HEK293 (cell line): ENCODE measurements at regions not wholly inside any gene's neighbourhood (a gene's known extent, or its start where the extent isn't known, plus 50 kb on each side); places are given as distances from the start of the nearest gene placed in this dataset.

Experiments used
- AEBP2 ChIP-seq: fragments of 450-650 bp; formaldehyde crosslinking; IDR thresholded peaks from 2 replicates; pipeline ENCODE4 v1.5.1; 2016; ENCODE audit warnings: missing biosample characterization, missing genetic modification characterization, borderline replicate concordance
- IKZF3 ChIP-seq: fragments of 450-650 bp; IDR thresholded peaks from 2 replicates; pipeline ENCODE4 v1.5.0; 2018; ENCODE audit warnings: missing biosample characterization, mild to moderate bottlenecking, missing genetic modification characterization, moderate library complexity
- OSR2 ChIP-seq: fragments of 450-650 bp; formaldehyde crosslinking; IDR thresholded peaks from 2 replicates; pipeline ENCODE4 v1.5.1; 2016; ENCODE audit warnings: missing biosample characterization, missing genetic modification characterization
- SCRT1 ChIP-seq: fragments of 450-650 bp; formaldehyde crosslinking; IDR thresholded peaks from 2 replicates; pipeline ENCODE4 v1.5.1; 2016; ENCODE audit warnings: missing biosample characterization, missing genetic modification characterization, borderline replicate concordance
- YY1 ChIP-seq: fragments of 450-650 bp; formaldehyde crosslinking; IDR thresholded peaks from 2 replicates; pipeline ENCODE4 v1.5.1; 2018; ENCODE audit warnings: missing biosample characterization, missing genetic modification characterization
- ZBTB1 ChIP-seq: fragments of 450-650 bp; formaldehyde crosslinking; IDR thresholded peaks from 2 replicates; pipeline ENCODE4 v1.5.1; 2016; ENCODE audit warnings: missing biosample characterization, missing genetic modification characterization
- ZBTB7A ChIP-seq: fragments of 450-650 bp; formaldehyde crosslinking; IDR thresholded peaks from 2 replicates; pipeline ENCODE4 v1.5.1; 2016; ENCODE audit warnings: low read depth, missing biosample characterization, missing genetic modification characterization
- ZBTB8A ChIP-seq: fragments of 450-650 bp; formaldehyde crosslinking; IDR thresholded peaks from 2 replicates; pipeline ENCODE4 v1.5.1; 2016; ENCODE audit warnings: missing biosample characterization, missing genetic modification characterization
- ZNF274 ChIP-seq, 2 experiments: fragments of 200-500 bp in 1 of 2; fragments of 450-650 bp in 1 of 2; sonication (Bioruptor generic) in 1 of 2; formaldehyde crosslinking in 1 of 2; IDR thresholded peaks; 2 replicates each; pipeline versions ENCODE4 v1.5.1 to v1.6.1; 2014 to 2016; ENCODE audit warnings: borderline replicate concordance in 1 of 2, inconsistent platforms in 1 of 2, low read length in 1 of 2, missing biosample characterization in 1 of 2, missing genetic modification characterization in 1 of 2
- ZNF324 ChIP-seq: fragments of 450-650 bp; formaldehyde crosslinking; IDR thresholded peaks from 2 replicates; pipeline ENCODE4 v1.5.1; 2016; ENCODE audit warnings: missing biosample characterization, missing genetic modification characterization
- ZNF530 ChIP-seq: fragments of 450-650 bp; formaldehyde crosslinking; IDR thresholded peaks from 2 replicates; pipeline ENCODE4 v1.5.1; 2016; ENCODE audit warnings: low read depth, missing biosample characterization, missing genetic modification characterization
- ZNF768 ChIP-seq: fragments of 450-650 bp; formaldehyde crosslinking; IDR thresholded peaks from 2 replicates; pipeline ENCODE4 v1.5.1; 2018; ENCODE audit warnings: missing biosample characterization, mild to moderate bottlenecking, missing genetic modification characterization
- TF ChIP-seq, protein P1 (sequence below): fragments of 450-650 bp; formaldehyde crosslinking; IDR thresholded peaks from 2 replicates; pipeline ENCODE4 v1.5.1; 2016; ENCODE audit warnings: missing biosample characterization, missing genetic modification characterization

DNA sequence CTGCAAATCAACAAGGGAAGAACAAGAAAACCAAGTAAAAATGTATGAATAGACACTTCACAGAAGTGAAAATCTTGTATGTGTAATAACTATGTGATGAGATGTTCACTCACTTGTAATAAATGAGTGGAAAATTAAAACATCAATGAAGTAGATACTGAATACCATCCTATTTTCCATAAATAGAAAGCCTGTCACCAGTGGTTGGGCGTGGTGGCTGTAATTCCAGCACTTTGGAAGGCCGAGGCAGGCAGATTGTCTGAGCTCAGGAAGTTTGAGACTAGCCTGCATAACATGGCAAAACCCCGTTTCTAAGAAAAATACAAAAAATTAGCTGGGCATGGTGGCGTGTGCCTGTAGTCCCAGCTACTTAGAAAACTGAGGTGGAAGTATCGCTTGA, 53.5 kb upstream of the SOD3 start:
- TF ChIP-seq, protein P1, sequence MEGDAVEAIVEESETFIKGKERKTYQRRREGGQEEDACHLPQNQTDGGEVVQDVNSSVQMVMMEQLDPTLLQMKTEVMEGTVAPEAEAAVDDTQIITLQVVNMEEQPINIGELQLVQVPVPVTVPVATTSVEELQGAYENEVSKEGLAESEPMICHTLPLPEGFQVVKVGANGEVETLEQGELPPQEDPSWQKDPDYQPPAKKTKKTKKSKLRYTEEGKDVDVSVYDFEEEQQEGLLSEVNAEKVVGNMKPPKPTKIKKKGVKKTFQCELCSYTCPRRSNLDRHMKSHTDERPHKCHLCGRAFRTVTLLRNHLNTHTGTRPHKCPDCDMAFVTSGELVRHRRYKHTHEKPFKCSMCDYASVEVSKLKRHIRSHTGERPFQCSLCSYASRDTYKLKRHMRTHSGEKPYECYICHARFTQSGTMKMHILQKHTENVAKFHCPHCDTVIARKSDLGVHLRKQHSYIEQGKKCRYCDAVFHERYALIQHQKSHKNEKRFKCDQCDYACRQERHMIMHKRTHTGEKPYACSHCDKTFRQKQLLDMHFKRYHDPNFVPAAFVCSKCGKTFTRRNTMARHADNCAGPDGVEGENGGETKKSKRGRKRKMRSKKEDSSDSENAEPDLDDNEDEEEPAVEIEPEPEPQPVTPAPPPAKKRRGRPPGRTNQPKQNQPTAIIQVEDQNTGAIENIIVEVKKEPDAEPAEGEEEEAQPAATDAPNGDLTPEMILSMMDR (tag by site-specific recombination), result no peak
- TF ChIP-seq ZNF324, result no peak
- TF ChIP-seq AEBP2, result no peak
- no peak for TF ChIP-seq ZNF274 (IDR thresholded peaks at IDR 0.05; ENCODE audit: low read length)
- TF ChIP-seq ZNF274 (tag by site-specific recombination; IDR thresholded peaks at IDR 0.05; ENCODE audit: borderline replicate concordance), result no peak
- TF ChIP-seq ZNF768 (tag by site-specific recombination), result no peak
- no peak for TF ChIP-seq ZNF530 (tag by site-specific recombination)
- TF ChIP-seq SCRT1 (tag by site-specific recombination), result no peak
- TF ChIP-seq ZBTB1 (tag by site-specific recombination), result no peak
- TF ChIP-seq OSR2 (tag by site-specific recombination), result no peak
- TF ChIP-seq IKZF3, result no peak
- no peak for TF ChIP-seq YY1 (tag by site-specific recombination)
- TF ChIP-seq ZBTB7A (tag by site-specific recombination), result no peak
- no peak for TF ChIP-seq ZBTB8A
